Liver (tissue), 8 donors: ENCODE measurements at regions not wholly inside any gene's neighbourhood (a gene's known extent, or its start where the extent isn't known, plus 50 kb on each side); places are given as distances from the start of the nearest gene placed in this dataset.

Experiments
- DNase-seq: peaks from one replicate; pipeline ENCODE4 v3.0.0-alpha.2; 2017; ENCODE audit warnings: low spot score
- H3K27ac ChIP-seq, 2 donors: one replicate each; pipeline ENCODE4 v1.7.0; 2013; ENCODE audit warnings: inconsistent platforms in 2 of 2, low read length in 2 of 2, control low read depth in 1 of 2, low read depth in 1 of 2, mild to moderate bottlenecking in 1 of 2
- H3K27me3 ChIP-seq, 4 donors: one replicate each; pipeline versions ENCODE4 v1.6.1 to v1.7.0; 2013; ENCODE audit warnings: low read length in 3 of 4, inconsistent platforms in 1 of 4, mild to moderate bottlenecking in 1 of 4, moderate library complexity in 1 of 4; ENCODE audit not compliant: control insufficient read depth in 4 of 4, insufficient read depth in 4 of 4
- H3K36me3 ChIP-seq, 4 donors: one replicate each; pipeline versions ENCODE4 v1.6.1 to v1.7.0; 2013; ENCODE audit warnings: low read length in 3 of 4, mild to moderate bottlenecking in 3 of 4, low read depth in 1 of 4, moderate library complexity in 1 of 4; ENCODE audit not compliant: control insufficient read depth in 4 of 4, insufficient read depth in 3 of 4
- H3K4me1 ChIP-seq, 4 donors: one replicate each; pipeline versions ENCODE4 v1.6.1 to v1.7.0; 2013; ENCODE audit warnings: low read length in 3 of 4, mild to moderate bottlenecking in 3 of 4, moderate library complexity in 1 of 4; ENCODE audit not compliant: control insufficient read depth in 4 of 4, insufficient read depth in 4 of 4
- H3K4me3 ChIP-seq, 3 donors: one replicate each; pipeline versions ENCODE4 v1.6.1 to v1.7.0; 2013; ENCODE audit warnings: low read length in 3 of 3, control low read depth in 1 of 3, low read depth in 1 of 3, mild to moderate bottlenecking in 1 of 3
- H3K9ac ChIP-seq, 2 donors: one replicate each; pipeline ENCODE4 v1.7.0; 2013; ENCODE audit warnings: low read length in 2 of 2, mild to moderate bottlenecking in 2 of 2, moderate library complexity in 2 of 2, control low read depth in 1 of 2, low read depth in 1 of 2
- H3K9me3 ChIP-seq, 4 donors: one replicate each; pipeline versions ENCODE4 v1.6.1 to v1.7.0; 2013; ENCODE audit warnings: low read length in 3 of 4; ENCODE audit not compliant: control insufficient read depth in 4 of 4
- EGR1 ChIP-seq, 2 donors: IDR thresholded peaks; 2 replicates each; pipeline ENCODE4 v1.6.1; 2016 to 2018; ENCODE audit warnings: antibody characterized with exemption in 2 of 2, low read depth in 2 of 2
- FOXA2 ChIP-seq: IDR thresholded peaks from 2 replicates; pipeline ENCODE4 v1.6.1; 2016; ENCODE audit warnings: antibody characterized with exemption
- GABPA ChIP-seq, 2 donors: IDR thresholded peaks in 1 of 2; conservative IDR thresholded peaks in 1 of 2; 2 replicates each; pipeline ENCODE4 v1.6.1; 2016; ENCODE audit warnings: antibody characterized with exemption in 2 of 2, mild to moderate bottlenecking in 1 of 2, moderate library complexity in 1 of 2
- HNF4A ChIP-seq, 2 donors: conservative IDR thresholded peaks; 2 replicates each; pipeline ENCODE4 v1.6.1; 2016; ENCODE audit warnings: antibody characterized with exemption in 2 of 2, mild to moderate bottlenecking in 2 of 2
- HNF4G ChIP-seq: IDR thresholded peaks from 2 replicates; pipeline ENCODE4 v1.6.1; 2016; ENCODE audit warnings: antibody characterized with exemption
- JUND ChIP-seq, 2 donors: IDR thresholded peaks; 2 replicates each; pipeline ENCODE4 v1.6.1; 2016; ENCODE audit warnings: antibody characterized with exemption in 2 of 2
- NR2F2 ChIP-seq: IDR thresholded peaks from 2 replicates; pipeline ENCODE4 v1.6.1; 2016; ENCODE audit warnings: antibody characterized with exemption
- RAD21 ChIP-seq, 2 donors: IDR thresholded peaks; 2 replicates each; pipeline ENCODE4 v1.6.1; 2016; ENCODE audit warnings: antibody characterized with exemption in 2 of 2, mild to moderate bottlenecking in 2 of 2
- RXRA ChIP-seq, 2 donors: IDR thresholded peaks; 2 replicates each; pipeline ENCODE4 v1.6.1; 2017 to 2018; ENCODE audit warnings: antibody characterized with exemption in 2 of 2, mild to moderate bottlenecking in 1 of 2
- TAF1 ChIP-seq: conservative IDR thresholded peaks from 2 replicates; pipeline ENCODE4 v1.6.1; 2016; ENCODE audit warnings: antibody characterized with exemption, mild to moderate bottlenecking
- WGBS: extraction: QIAGEN DNeasy Blood & Tissue Kit; methylation state at CpG from one replicate; pipeline ENCODE4 v1.1.7; 2013; 5-methylcytosine and 5-hydroxymethylcytosine counted together
- TF ChIP-seq, protein P1 (sequence below): IDR thresholded peaks from 2 replicates; pipeline ENCODE4 v1.6.1; 2016; ENCODE audit warnings: antibody characterized with exemption, mild to moderate bottlenecking
- TF ChIP-seq, protein P2 (sequence below): IDR thresholded peaks from 2 replicates; pipeline ENCODE4 v1.6.1; 2016; ENCODE audit warnings: antibody characterized with exemption
- TF ChIP-seq, protein P3 (sequence below): fragments of 150-350 bp; IDR thresholded peaks from 2 replicates; pipeline ENCODE4 v1.5.1; 2017; ENCODE audit warnings: improper control_type of control experiment, low read depth, low read length; ENCODE audit not compliant: missing input control
- TF ChIP-seq, protein P4 (sequence below): IDR thresholded peaks from 2 replicates; pipeline ENCODE4 v1.6.1; 2016; ENCODE audit warnings: antibody characterized with exemption
- donor health status: healthy.
- donor health status: healthy.
- donor health status: healthy.
- donor health status: healthy.
- donor health status: healthy.

DNA sequence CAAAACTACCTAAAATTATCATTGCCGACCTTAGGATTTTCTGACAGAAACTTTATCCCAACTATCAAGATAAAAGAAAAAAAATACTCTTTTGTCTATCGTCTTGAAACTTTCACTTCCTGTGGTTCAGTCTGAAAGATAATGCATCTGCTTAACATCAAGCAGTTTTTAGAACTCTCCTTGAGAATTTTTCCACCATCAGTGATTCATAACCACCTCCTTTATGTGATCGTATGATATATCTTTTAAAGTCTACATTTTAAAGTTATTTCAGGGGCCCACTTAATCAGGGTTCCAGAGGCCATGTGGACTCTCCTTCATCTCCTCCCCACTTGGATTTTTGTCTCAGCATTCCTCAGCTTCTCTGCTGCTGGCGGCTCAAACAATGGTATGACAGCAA is 272.8 kb upstream of the TENM3 start:
- H3K9ac ChIP-seq: no peak overlapping the region
- TF ChIP-seq FOXA2: no peak
- TF ChIP-seq GABPA (IDR thresholded peaks at IDR 0.05 in 1 of 2, conservative IDR thresholded peaks at IDR 0.05 in 1 of 2): no peak
- TF ChIP-seq NR2F2: no peak
- TF ChIP-seq TAF1: no peak
- TF ChIP-seq, protein P1, sequence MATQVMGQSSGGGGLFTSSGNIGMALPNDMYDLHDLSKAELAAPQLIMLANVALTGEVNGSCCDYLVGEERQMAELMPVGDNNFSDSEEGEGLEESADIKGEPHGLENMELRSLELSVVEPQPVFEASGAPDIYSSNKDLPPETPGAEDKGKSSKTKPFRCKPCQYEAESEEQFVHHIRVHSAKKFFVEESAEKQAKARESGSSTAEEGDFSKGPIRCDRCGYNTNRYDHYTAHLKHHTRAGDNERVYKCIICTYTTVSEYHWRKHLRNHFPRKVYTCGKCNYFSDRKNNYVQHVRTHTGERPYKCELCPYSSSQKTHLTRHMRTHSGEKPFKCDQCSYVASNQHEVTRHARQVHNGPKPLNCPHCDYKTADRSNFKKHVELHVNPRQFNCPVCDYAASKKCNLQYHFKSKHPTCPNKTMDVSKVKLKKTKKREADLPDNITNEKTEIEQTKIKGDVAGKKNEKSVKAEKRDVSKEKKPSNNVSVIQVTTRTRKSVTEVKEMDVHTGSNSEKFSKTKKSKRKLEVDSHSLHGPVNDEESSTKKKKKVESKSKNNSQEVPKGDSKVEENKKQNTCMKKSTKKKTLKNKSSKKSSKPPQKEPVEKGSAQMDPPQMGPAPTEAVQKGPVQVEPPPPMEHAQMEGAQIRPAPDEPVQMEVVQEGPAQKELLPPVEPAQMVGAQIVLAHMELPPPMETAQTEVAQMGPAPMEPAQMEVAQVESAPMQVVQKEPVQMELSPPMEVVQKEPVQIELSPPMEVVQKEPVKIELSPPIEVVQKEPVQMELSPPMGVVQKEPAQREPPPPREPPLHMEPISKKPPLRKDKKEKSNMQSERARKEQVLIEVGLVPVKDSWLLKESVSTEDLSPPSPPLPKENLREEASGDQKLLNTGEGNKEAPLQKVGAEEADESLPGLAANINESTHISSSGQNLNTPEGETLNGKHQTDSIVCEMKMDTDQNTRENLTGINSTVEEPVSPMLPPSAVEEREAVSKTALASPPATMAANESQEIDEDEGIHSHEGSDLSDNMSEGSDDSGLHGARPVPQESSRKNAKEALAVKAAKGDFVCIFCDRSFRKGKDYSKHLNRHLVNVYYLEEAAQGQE: no peak
- TF ChIP-seq JUND (IDR thresholded peaks at IDR 0.05): no peak
- TF ChIP-seq, protein P2, sequence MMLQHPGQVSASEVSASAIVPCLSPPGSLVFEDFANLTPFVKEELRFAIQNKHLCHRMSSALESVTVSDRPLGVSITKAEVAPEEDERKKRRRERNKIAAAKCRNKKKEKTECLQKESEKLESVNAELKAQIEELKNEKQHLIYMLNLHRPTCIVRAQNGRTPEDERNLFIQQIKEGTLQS: no peak
- TF ChIP-seq, protein P3, sequence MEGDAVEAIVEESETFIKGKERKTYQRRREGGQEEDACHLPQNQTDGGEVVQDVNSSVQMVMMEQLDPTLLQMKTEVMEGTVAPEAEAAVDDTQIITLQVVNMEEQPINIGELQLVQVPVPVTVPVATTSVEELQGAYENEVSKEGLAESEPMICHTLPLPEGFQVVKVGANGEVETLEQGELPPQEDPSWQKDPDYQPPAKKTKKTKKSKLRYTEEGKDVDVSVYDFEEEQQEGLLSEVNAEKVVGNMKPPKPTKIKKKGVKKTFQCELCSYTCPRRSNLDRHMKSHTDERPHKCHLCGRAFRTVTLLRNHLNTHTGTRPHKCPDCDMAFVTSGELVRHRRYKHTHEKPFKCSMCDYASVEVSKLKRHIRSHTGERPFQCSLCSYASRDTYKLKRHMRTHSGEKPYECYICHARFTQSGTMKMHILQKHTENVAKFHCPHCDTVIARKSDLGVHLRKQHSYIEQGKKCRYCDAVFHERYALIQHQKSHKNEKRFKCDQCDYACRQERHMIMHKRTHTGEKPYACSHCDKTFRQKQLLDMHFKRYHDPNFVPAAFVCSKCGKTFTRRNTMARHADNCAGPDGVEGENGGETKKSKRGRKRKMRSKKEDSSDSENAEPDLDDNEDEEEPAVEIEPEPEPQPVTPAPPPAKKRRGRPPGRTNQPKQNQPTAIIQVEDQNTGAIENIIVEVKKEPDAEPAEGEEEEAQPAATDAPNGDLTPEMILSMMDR: no peak
- no peak for TF ChIP-seq EGR1 (IDR thresholded peaks at IDR 0.05; ENCODE audit: low read depth in 2 of 2)
- TF ChIP-seq RAD21 (IDR thresholded peaks at IDR 0.05): no peak
- TF ChIP-seq RXRA (IDR thresholded peaks at IDR 0.05): no peak
- H3K4me1 ChIP-seq: no peaks in the 10 kb centered on the region
- H3K4me3 ChIP-seq: no peak overlapping the region
- 63% methylated on average over 4 of the region's 4 CpGs for WGBS
- H3K27ac ChIP-seq: no peak overlapping the region
- H3K36me3 ChIP-seq: no peaks in the 10 kb centered on the region
- no peak for DNase-seq
- H3K9me3 ChIP-seq: no peaks in the 10 kb centered on the region
- peaks cover 0 to 3% (median 0%) of the 10 kb centered on the region in 4 donors for H3K27me3 ChIP-seq

DNA sequence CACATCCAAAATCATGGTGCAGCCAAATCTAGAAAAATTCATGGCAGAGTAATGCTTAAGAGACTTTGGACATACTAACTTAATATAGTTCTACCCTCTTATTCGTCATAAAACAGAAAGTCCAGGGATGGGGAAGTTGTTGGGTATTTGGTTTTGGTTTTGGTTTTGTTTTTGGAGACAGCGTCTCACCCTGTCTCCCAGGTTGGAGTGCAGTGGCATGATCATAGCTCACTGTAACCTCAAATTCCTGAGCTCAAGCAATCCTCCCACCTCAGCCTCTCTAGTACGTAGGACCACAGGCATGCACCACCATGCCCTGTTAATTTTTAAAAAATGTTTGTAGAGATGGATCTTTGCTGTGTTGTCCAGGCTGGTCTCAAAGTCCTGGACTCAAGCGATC is 271.8 kb upstream of the TENM3 start:
- no peak for TF ChIP-seq TAF1
- peaks cover 0 to 3% (median 0%) of the 10 kb centered on the region in 4 donors for H3K27me3 ChIP-seq
- no peaks in the 10 kb centered on the region for H3K36me3 ChIP-seq
- no peak overlapping the region for H3K4me3 ChIP-seq
- DNase-seq: no peak
- no peaks in the 10 kb centered on the region for H3K9me3 ChIP-seq
- no peak overlapping the region for H3K27ac ChIP-seq
- WGBS: 68% methylated on average over 4 of the region's 4 CpGs
- no peaks in the 10 kb centered on the region for H3K4me1 ChIP-seq
- no peak overlapping the region for H3K9ac ChIP-seq

DNA sequence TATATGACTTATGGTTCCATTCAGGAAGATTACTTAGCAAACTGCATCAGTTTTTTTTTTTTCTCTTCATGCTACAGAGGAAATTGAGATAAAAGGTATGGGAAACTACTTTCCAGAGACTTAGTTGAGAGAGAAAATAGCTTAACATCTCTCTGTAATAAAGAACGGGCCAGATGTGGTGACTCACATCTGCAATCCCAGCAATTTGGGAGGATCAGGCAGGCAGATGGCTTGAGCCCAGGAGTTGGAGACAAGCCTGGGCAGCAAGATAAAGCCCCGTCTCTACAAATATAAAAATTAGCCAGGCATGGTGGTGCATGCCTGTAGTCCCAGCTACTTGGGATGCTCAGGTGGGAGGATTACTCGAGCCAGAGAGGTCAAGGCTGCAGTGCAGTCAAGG is 271.2 kb upstream of the TENM3 start:
- TF ChIP-seq, protein P1: no peak
- TF ChIP-seq HNF4A (conservative IDR thresholded peaks at IDR 0.05) (no peak), EGR1 (IDR thresholded peaks at IDR 0.05; ENCODE audit: low read depth in 2 of 2) (no peak), GABPA (IDR thresholded peaks at IDR 0.05 in 1 of 2, conservative IDR thresholded peaks at IDR 0.05 in 1 of 2) (no peak), HNF4G (no peak)
- TF ChIP-seq, protein P4, sequence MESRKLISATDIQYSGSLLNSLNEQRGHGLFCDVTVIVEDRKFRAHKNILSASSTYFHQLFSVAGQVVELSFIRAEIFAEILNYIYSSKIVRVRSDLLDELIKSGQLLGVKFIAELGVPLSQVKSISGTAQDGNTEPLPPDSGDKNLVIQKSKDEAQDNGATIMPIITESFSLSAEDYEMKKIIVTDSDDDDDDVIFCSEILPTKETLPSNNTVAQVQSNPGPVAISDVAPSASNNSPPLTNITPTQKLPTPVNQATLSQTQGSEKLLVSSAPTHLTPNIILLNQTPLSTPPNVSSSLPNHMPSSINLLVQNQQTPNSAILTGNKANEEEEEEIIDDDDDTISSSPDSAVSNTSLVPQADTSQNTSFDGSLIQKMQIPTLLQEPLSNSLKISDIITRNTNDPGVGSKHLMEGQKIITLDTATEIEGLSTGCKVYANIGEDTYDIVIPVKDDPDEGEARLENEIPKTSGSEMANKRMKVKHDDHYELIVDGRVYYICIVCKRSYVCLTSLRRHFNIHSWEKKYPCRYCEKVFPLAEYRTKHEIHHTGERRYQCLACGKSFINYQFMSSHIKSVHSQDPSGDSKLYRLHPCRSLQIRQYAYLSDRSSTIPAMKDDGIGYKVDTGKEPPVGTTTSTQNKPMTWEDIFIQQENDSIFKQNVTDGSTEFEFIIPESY: no peak
- H3K27ac ChIP-seq: no peak overlapping the region
- H3K9me3 ChIP-seq: no peaks in the 10 kb centered on the region
- no peaks in the 10 kb centered on the region for H3K36me3 ChIP-seq
- peaks cover 0 to 3% (median 0%) of the 10 kb centered on the region in 4 donors for H3K27me3 ChIP-seq
- 72% methylated on average over 3 of the region's 3 CpGs for WGBS
- no peak for DNase-seq
- H3K4me3 ChIP-seq: no peak overlapping the region
- no peaks in the 10 kb centered on the region for H3K4me1 ChIP-seq
- no peak overlapping the region for H3K9ac ChIP-seq
